HG03097 (cell line): ENCODE measurements at regions not wholly inside any gene's neighbourhood (a gene's known extent, or its start where the extent isn't known, plus 50 kb on each side); places are given as distances from the start of the nearest gene placed in this dataset.
"Not testable (repeated sequence)": the region's sequence is repeated elsewhere in the genome, so short reads cannot be mapped to it uniquely, and the experiment has no call there.

ENCODE experiments used
- ATAC-seq: cut with Tn5 transposase; IDR thresholded peaks from one replicate; pipeline ENCODE4 v1.9.1; 2021; ENCODE audit not compliant: unreplicated experiment, low FRiP score

- no peak for ATAC-seq
These were observed 1225.2 kb downstream of the AACS start for GRCh38 chr12:126290456-126290855.

GRCh38 chr12:126291987-126292386 lies 1226.8 kb downstream of the AACS start:
- not testable (repeated sequence) for ATAC-seq

GRCh38 chr12:126295652-126296051 lies 1230.4 kb downstream of the AACS start:
- ATAC-seq = no peak

- no peak for ATAC-seq
These were observed 1244.0 kb downstream of the AACS start for GRCh38 chr12:126309278-126309677.

- no peak for ATAC-seq
These were observed 1247.2 kb downstream of the AACS start for GRCh38 chr12:126312457-126312856.

GRCh38 chr12:126316411-126316810 lies 1251.2 kb downstream of the AACS start:
- ATAC-seq = no peak

GRCh38 chr12:126337556-126338441 lies 1272.6 kb downstream of the AACS start:
- ATAC-seq = no peak

GRCh38 chr12:126342866-126343265 lies 1277.6 kb downstream of the AACS start:
- ATAC-seq = no peak

GRCh38 chr12:126343321-126343720 lies 1278.1 kb downstream of the AACS start:
- no peak for ATAC-seq

GRCh38 chr12:126346087-126346486 lies 1280.9 kb downstream of the AACS start:
- ATAC-seq = no peak

- ATAC-seq = no peak
These were observed 1282.2 kb downstream of the AACS start for GRCh38 chr12:126347421-126347820.

GRCh38 chr12:126349383-126349782 lies 1284.1 kb downstream of the AACS start:
- ATAC-seq = no peak

GRCh38 chr12:126353604-126354003 lies 1288.4 kb downstream of the AACS start:
- no peak for ATAC-seq

- no peak for ATAC-seq
These were observed 1289.4 kb downstream of the AACS start for GRCh38 chr12:126354633-126355032.

GRCh38 chr12:126355346-126355745 lies 1290.1 kb downstream of the AACS start:
- no peak for ATAC-seq

GRCh38 chr12:126358806-126359205 lies 1293.6 kb downstream of the AACS start:
- ATAC-seq = no peak

- no peak for ATAC-seq
These were observed 1294.0 kb downstream of the AACS start for GRCh38 chr12:126359216-126359615.

- no peak for ATAC-seq
These were observed 1296.6 kb downstream of the AACS start for GRCh38 chr12:126361804-126362203.

- no peak for ATAC-seq
These were observed 1297.3 kb downstream of the AACS start for GRCh38 chr12:126362493-126362892.

GRCh38 chr12:126362964-126363363 lies 1297.7 kb downstream of the AACS start:
- no peak for ATAC-seq

GRCh38 chr12:126369487-126370463 lies 1304.5 kb downstream of the AACS start:
- ATAC-seq = no peak
